Activated CD4-positive, alpha-beta memory T cell treated with anti-CD3 and anti-CD28 coated beads, Interleukin-2, amount 10 ng/mL, durations not matched to agents 7 days and 5 days (primary cell): ENCODE measurements at regions not wholly inside any gene's neighbourhood (a gene's known extent, or its start where the extent isn't known, plus 50 kb on each side); places are given as distances from the start of the nearest gene placed in this dataset.

Source experiments
- CTCF ChIA-PET: fragments of 350-600 bp; sonication (Branson Sonifier 250); formaldehyde crosslinking; loops from one replicate; lab custom pipeline; 2021; ENCODE audit warnings: antibody characterized with exemption, inconsistent platforms; lab: Charles Lee
- POLR2A ChIA-PET: fragments of 350-600 bp; sonication (Branson Sonifier 250); formaldehyde crosslinking; loops from one replicate; lab custom pipeline; 2021; ENCODE audit warnings: antibody characterized with exemption; lab: Charles Lee
- DNase-seq: peaks from one replicate; pipeline ENCODE4 v3.0.0-alpha.2; 2020
- H3K27ac Mint-ChIP-seq: one replicate; pipeline ENCODE4 v1.8.0; 2021; ENCODE audit warnings: mild to moderate bottlenecking, mixed read lengths
- H3K27me3 Mint-ChIP-seq: one replicate; pipeline ENCODE4 v1.8.0; 2021; ENCODE audit warnings: mixed read lengths
- H3K36me3 Mint-ChIP-seq: one replicate; pipeline ENCODE4 v1.8.0; 2021; ENCODE audit warnings: low read depth, mixed read lengths
- H3K4me1 Mint-ChIP-seq: one replicate; pipeline ENCODE4 v1.8.0; 2021; ENCODE audit warnings: mixed read lengths
- H3K4me3 Mint-ChIP-seq: one replicate; pipeline ENCODE4 v1.8.0; 2021; ENCODE audit warnings: mild to moderate bottlenecking, mixed read lengths
- H3K9me3 Mint-ChIP-seq: one replicate; pipeline ENCODE4 v1.8.0; 2021; ENCODE audit warnings: mixed read lengths

DNA sequence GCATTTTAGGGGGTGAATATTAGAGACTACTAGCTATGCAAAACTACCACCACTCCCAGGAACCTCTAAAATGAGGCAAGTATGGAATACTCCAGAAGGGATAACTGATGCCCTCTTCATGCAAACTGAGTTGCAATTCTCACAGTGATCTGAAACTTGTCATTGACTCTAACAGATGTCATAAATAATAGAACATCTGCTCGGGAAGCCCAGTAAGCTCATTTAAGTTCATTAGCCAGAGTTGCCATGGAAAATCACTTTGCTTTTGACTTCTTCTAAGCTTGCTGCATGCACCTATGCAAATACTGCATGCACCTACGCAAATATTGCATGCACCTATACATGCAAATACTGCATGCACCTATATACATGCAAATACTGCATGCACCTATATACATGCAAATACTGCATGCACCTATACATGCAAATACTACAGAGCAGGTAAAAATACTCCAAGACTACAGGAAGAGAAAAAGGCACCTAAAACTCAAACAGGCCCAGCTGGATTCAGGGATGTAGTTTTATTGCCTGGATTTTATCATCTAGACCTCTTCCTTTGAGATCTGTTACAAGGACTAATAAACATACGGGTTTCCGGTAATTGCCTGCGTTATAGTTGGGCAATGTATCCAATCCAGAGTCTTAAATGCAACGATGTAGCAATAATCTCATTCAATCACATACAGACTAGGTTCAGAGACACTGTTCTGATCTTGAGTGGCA is 1061.1 kb upstream of the AUTS2 start:
- H3K36me3 Mint-ChIP-seq, result no peaks in the 10 kb centered on the region
- no peak overlapping the region for H3K27ac Mint-ChIP-seq
- ChIA-PET CTCF (interaction anchor here (0.5 kb wide), 1 partner anchor 938 kb away, joined by 3 read pairs; no protein-coding TSS in a partner anchor), POLR2A (no interaction called here)
- no peak for DNase-seq
- H3K27me3 Mint-ChIP-seq, result no peaks in the 10 kb centered on the region
- H3K9me3 Mint-ChIP-seq, result peaks cover 15% of the 10 kb centered on the region
- no peaks in the 10 kb centered on the region for H3K4me1 Mint-ChIP-seq
- H3K4me3 Mint-ChIP-seq, result no peak overlapping the region

GRCh38 chr7:68537774-68538071 is 1060.6 kb upstream of the AUTS2 start:
- DNase-seq, result no peak
- Mint-ChIP-seq H3K36me3 (no peaks in the 10 kb centered on the region), H3K4me1 (no peaks in the 10 kb centered on the region), H3K27ac (no peak overlapping the region), H3K27me3 (no peaks in the 10 kb centered on the region), H3K4me3 (no peak overlapping the region), H3K9me3 (peaks cover 15% of the 10 kb centered on the region)
- POLR2A ChIA-PET, result no interaction called here
- CTCF ChIA-PET, result no interaction called here

DNA sequence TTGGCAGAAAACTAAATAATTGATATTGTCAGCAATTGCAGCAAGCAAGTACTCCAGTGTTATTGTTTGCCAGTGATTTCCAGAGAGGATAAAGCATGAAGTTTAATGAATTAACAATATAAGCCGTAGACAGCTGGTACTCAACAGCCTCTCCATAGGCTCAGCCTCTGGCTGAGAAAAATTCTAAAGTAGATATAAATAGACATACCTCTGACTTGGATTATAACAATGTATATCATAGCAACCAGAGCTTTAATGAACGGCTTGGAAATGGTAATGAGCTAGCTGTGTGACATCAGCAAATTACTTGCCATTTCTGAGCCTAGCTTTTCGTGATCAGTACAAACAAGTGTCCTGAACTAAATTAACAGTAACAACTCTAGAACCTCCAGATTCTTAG is 1055.4 kb upstream of the AUTS2 start:
- Mint-ChIP-seq H3K9me3 (peaks cover 13% of the 10 kb centered on the region), H3K27me3 (no peaks in the 10 kb centered on the region), H3K36me3 (no peaks in the 10 kb centered on the region), H3K27ac (no peak overlapping the region), H3K4me1 (no peaks in the 10 kb centered on the region), H3K4me3 (no peak overlapping the region)
- POLR2A ChIA-PET, result no interaction called here
- CTCF ChIA-PET, result no interaction called here
- no peak for DNase-seq

DNA sequence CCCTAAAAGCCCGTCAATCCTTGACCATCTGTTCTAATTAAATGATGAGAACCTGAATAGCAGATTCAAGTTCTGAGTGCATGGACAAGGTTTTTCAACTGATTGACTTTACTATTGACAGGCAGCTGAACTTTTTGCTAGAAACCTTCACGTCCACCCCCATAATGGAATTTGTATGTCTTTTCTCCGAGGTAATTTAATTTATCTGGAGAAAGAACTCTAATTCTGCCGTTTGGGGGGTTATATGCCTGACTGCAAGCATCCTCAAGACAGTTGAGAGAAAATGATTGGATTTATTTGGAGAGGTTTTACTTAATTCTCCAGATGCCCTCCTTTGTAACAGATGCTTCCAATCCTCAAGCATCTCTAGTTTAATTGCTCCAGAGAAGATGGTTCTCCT is 1053.4 kb upstream of the AUTS2 start:
- H3K27me3 Mint-ChIP-seq, result no peaks in the 10 kb centered on the region
- H3K36me3 Mint-ChIP-seq, result no peaks in the 10 kb centered on the region
- no peak overlapping the region for H3K4me3 Mint-ChIP-seq
- POLR2A ChIA-PET, result no interaction called here
- H3K27ac Mint-ChIP-seq, result no peak overlapping the region
- DNase-seq, result no peak
- peaks cover 15% of the 10 kb centered on the region for H3K9me3 Mint-ChIP-seq
- CTCF ChIA-PET, result no interaction called here
- no peaks in the 10 kb centered on the region for H3K4me1 Mint-ChIP-seq

- no peaks in the 10 kb centered on the region for H3K27me3 Mint-ChIP-seq
- H3K9me3 Mint-ChIP-seq, result peaks cover 15% of the 10 kb centered on the region
- no peaks in the 10 kb centered on the region for H3K4me1 Mint-ChIP-seq
- ChIA-PET POLR2A (no interaction called here), CTCF (no interaction called here)
- H3K4me3 Mint-ChIP-seq, result no peak overlapping the region
- H3K36me3 Mint-ChIP-seq, result no peaks in the 10 kb centered on the region
- no peak overlapping the region for H3K27ac Mint-ChIP-seq
- DNase-seq, result no peak
These were observed 1051.1 kb upstream of the AUTS2 start for GRCh38 chr7:68547181-68547580.

DNA sequence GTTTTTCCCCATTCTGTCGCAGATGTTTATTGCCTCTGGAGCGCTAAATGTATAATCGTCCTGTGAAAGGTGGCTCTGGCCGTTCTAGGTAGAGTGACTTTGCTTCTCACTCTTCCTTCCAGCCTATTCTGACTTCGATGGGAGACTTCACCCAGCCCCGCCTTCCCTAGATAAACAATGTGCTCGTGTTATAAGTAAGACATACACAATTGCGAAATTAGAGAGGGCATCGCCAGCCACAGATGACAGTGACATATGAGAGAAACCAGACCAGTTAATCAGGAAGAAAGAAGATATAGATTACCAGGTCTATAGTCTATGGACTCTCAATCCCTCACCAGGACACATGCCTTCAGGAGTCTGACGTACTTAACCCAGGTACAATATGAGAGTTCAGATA is 1050.5 kb upstream of the AUTS2 start:
- Mint-ChIP-seq H3K9me3 (peaks cover 15% of the 10 kb centered on the region), H3K36me3 (no peaks in the 10 kb centered on the region), H3K4me1 (no peaks in the 10 kb centered on the region), H3K27ac (no peak overlapping the region), H3K27me3 (no peaks in the 10 kb centered on the region), H3K4me3 (no peak overlapping the region)
- DNase-seq, result no peak
- POLR2A ChIA-PET, result no interaction called here
- CTCF ChIA-PET, result no interaction called here

DNA sequence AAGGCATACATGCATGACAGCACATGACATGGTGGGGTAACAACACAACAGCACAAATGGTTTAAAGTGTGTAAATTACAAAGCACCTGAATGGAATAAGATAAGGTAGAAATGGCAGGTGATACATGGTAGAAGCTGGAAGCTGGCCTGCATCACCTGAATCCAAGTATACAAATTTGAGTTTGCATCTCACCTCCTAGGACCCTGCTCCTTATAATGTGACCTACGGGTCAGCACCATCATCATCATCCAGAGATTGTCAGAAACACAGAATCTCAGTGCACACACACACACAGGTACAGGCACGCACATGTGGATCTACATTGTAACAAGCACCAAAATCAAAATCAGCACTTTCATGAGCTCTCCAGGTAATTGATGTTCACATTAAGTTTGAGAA is 1048.2 kb upstream of the AUTS2 start:
- POLR2A ChIA-PET, result no interaction called here
- no peak overlapping the region for H3K27ac Mint-ChIP-seq
- CTCF ChIA-PET, result no interaction called here
- no peak for DNase-seq
- H3K36me3 Mint-ChIP-seq, result no peaks in the 10 kb centered on the region
- peaks cover 18% of the 10 kb centered on the region for H3K9me3 Mint-ChIP-seq
- H3K4me1 Mint-ChIP-seq, result no peaks in the 10 kb centered on the region
- H3K4me3 Mint-ChIP-seq, result no peak overlapping the region
- no peaks in the 10 kb centered on the region for H3K27me3 Mint-ChIP-seq

- no peaks in the 10 kb centered on the region for H3K27me3 Mint-ChIP-seq
- no peak overlapping the region for H3K4me3 Mint-ChIP-seq
- ChIA-PET CTCF (no interaction called here), POLR2A (no interaction called here)
- H3K4me1 Mint-ChIP-seq, result no peaks in the 10 kb centered on the region
- H3K9me3 Mint-ChIP-seq, result peaks cover 18% of the 10 kb centered on the region
- DNase-seq, result no peak
- H3K36me3 Mint-ChIP-seq, result no peaks in the 10 kb centered on the region
- H3K27ac Mint-ChIP-seq, result no peak overlapping the region
These were observed 1047.6 kb upstream of the AUTS2 start for GRCh38 chr7:68550635-68551034.

GRCh38 chr7:68556537-68556936 is 1041.7 kb upstream of the AUTS2 start:
- POLR2A ChIA-PET, result no interaction called here
- Mint-ChIP-seq H3K27me3 (no peaks in the 10 kb centered on the region), H3K36me3 (no peaks in the 10 kb centered on the region), H3K4me1 (no peaks in the 10 kb centered on the region), H3K9me3 (peaks cover 18% of the 10 kb centered on the region), H3K27ac (no peak overlapping the region), H3K4me3 (no peak overlapping the region)
- no peak for DNase-seq
- CTCF ChIA-PET, result no interaction called here

DNA sequence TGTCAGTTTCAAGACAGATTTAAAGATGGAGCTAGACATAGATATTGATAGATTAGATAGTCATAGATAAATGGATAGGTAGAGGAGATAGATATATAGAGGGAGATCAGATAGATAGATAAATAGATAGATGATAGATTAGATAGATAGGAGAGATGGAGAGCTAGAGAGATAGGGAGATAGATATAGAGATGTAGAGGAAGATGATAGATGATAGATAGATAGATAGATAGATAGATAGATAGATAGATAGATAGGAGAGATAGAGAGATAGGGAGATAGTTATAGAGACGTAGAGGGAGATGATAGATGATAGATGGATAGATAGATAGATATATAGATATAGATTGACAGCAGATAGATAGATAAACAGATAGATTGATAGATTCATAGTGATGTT is 1038.8 kb upstream of the AUTS2 start:
- peaks cover 22% of the 10 kb centered on the region for H3K9me3 Mint-ChIP-seq
- H3K27ac Mint-ChIP-seq, result no peak overlapping the region
- POLR2A ChIA-PET, result no interaction called here
- no peak for DNase-seq
- H3K36me3 Mint-ChIP-seq, result no peaks in the 10 kb centered on the region
- CTCF ChIA-PET, result no interaction called here
- no peaks in the 10 kb centered on the region for H3K4me1 Mint-ChIP-seq
- H3K27me3 Mint-ChIP-seq, result no peaks in the 10 kb centered on the region
- no peak overlapping the region for H3K4me3 Mint-ChIP-seq

GRCh38 chr7:68562323-68562899 is 1035.9 kb upstream of the AUTS2 start:
- Mint-ChIP-seq H3K9me3 (peaks cover 18% of the 10 kb centered on the region), H3K4me3 (no peak overlapping the region), H3K4me1 (no peaks in the 10 kb centered on the region), H3K36me3 (no peaks in the 10 kb centered on the region), H3K27me3 (no peaks in the 10 kb centered on the region), H3K27ac (no peak overlapping the region)
- DNase-seq, result no peak
- CTCF ChIA-PET, result no interaction called here
- POLR2A ChIA-PET, result no interaction called here

DNA sequence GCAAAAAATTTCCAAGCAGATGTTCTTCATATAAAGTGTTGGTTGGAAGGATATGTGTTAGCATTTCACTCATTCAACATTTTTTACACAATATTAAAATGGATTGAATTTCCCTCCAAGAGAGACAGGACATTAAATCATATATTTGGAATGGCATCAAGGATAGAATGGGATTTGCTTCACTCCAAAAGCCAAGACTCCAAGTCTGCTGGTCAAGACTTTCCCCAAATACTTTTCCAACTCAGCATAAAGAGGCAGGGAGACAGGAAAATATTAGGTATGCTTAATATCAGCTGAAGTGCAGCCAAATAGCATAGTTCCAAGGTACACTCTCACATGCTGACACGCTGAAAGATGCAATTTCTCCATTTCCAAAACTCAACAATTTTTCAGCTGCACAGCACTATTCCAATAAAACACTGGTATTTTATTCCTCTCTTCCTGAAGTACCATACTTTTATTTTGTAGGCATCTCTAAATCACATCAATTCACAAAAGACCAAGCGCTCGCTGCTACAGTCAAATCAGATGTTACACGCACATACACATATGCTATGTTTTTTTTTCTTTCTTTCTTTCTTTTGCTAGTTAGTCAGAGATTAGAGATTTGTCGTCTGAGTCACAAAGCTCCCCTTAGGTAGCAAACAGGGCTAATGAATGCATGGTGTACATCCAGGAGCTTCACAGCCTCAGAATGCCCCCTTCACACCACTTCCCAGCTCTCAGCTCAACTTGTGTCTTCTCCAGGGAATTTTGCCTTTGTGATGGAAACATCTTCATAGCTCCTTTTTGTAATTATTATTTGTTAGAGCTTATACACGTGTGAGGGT is 1033.8 kb upstream of the AUTS2 start:
- no peaks in the 10 kb centered on the region for H3K27me3 Mint-ChIP-seq
- H3K4me1 Mint-ChIP-seq, result no peaks in the 10 kb centered on the region
- DNase-seq, result no peak
- no peak overlapping the region for H3K4me3 Mint-ChIP-seq
- H3K27ac Mint-ChIP-seq, result no peak overlapping the region
- H3K9me3 Mint-ChIP-seq, result peaks cover 28% of the 10 kb centered on the region
- H3K36me3 Mint-ChIP-seq, result no peaks in the 10 kb centered on the region
- CTCF ChIA-PET, result no interaction called here
- POLR2A ChIA-PET, result no interaction called here

- Mint-ChIP-seq H3K9me3 (peaks cover 19% of the 10 kb centered on the region), H3K36me3 (no peaks in the 10 kb centered on the region), H3K27me3 (no peaks in the 10 kb centered on the region), H3K27ac (no peak overlapping the region), H3K4me1 (no peaks in the 10 kb centered on the region), H3K4me3 (no peak overlapping the region)
- ChIA-PET POLR2A (no interaction called here), CTCF (no interaction called here)
- DNase-seq, result no peak
These were observed 1027.0 kb upstream of the AUTS2 start for GRCh38 chr7:68571286-68571685.
